GM12875 (cell line): ENCODE measurements at regions not wholly inside any gene's neighbourhood (a gene's known extent, or its start where the extent isn't known, plus 50 kb on each side); places are given as distances from the start of the nearest gene placed in this dataset.

Experiments
- H3K4me3 ChIP-seq: one replicate; pipeline ENCODE4 v1.5.1; 2011; ENCODE audit warnings: low read depth, low read length, control low read depth
- TF ChIP-seq, protein P1 (sequence below): IDR thresholded peaks from 2 replicates; pipeline ENCODE4 v1.5.1; 2011; ENCODE audit warnings: low read depth, mild to moderate bottlenecking, control low read depth, inconsistent platforms, low read length, moderate library complexity, borderline replicate concordance; ENCODE audit not compliant: insufficient read depth

- TF ChIP-seq, protein P1, sequence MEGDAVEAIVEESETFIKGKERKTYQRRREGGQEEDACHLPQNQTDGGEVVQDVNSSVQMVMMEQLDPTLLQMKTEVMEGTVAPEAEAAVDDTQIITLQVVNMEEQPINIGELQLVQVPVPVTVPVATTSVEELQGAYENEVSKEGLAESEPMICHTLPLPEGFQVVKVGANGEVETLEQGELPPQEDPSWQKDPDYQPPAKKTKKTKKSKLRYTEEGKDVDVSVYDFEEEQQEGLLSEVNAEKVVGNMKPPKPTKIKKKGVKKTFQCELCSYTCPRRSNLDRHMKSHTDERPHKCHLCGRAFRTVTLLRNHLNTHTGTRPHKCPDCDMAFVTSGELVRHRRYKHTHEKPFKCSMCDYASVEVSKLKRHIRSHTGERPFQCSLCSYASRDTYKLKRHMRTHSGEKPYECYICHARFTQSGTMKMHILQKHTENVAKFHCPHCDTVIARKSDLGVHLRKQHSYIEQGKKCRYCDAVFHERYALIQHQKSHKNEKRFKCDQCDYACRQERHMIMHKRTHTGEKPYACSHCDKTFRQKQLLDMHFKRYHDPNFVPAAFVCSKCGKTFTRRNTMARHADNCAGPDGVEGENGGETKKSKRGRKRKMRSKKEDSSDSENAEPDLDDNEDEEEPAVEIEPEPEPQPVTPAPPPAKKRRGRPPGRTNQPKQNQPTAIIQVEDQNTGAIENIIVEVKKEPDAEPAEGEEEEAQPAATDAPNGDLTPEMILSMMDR, result no peak
- H3K4me3 ChIP-seq, result no peak overlapping the region
Measured at GRCh38 chr9:82560036-82560435, 502.9 kb downstream of the RASEF start.

- no peak overlapping the region for H3K4me3 ChIP-seq
Measured at GRCh38 chr9:82560457-82560904, 502.5 kb downstream of the RASEF start.

GRCh38 chr9:82563094-82563493, 499.8 kb downstream of the RASEF start:
- TF ChIP-seq, protein P1, result no peak
- no peak overlapping the region for H3K4me3 ChIP-seq

More at GRCh38 chr9:82560457-82560904, 502.5 kb downstream of the RASEF start:
- TF ChIP-seq, protein P1, result no peak

GRCh38 chr9:82563841-82564240, 499.1 kb downstream of the RASEF start:
- TF ChIP-seq, protein P1, result no peak
- no peak overlapping the region for H3K4me3 ChIP-seq

GRCh38 chr9:82565188-82565969, 497.6 kb downstream of the RASEF start:
- H3K4me3 ChIP-seq, result no peak overlapping the region
- TF ChIP-seq, protein P1, result no peak

DNA sequence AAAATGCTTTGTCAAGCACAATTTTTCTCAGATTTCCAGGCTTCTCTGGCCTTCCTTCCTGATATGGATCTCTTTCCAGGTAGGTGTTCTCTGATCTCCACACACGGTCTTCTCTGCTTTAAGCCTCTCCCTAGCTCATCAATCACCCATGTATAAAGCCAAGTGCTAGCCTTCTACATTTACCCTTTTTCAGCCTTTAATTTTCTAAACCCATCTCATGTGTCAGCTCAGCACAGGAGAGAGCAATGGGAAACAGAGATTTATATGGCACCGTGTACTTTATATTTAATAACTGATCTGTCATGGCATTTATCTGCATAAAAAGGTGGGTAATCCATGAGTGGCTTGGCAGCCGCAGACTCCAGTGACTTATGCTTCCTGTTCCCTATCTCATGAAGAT, 495.0 kb downstream of the RASEF start:
- no peak overlapping the region for H3K4me3 ChIP-seq
- TF ChIP-seq, protein P1, result no peak

DNA sequence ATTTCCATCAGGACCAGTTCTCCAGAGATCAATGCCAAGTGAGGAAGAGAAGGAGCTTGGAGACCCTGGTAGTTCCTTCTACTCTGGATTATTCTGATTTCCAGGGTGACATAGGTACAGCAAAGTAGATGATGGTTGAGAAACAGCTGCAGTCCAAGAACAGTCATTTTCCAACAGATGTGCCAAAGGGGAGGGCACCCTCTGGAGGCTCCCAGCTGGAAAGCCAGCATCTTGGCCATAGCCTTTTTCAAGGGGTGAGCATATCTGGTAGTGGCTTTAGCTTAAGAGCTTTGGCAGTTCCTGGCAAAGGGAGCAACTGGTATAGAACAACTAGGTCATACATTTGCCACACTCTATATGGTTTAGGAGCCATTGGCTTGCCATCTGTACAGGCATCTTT, 492.7 kb downstream of the RASEF start:
- TF ChIP-seq, protein P1, result no peak
- no peak overlapping the region for H3K4me3 ChIP-seq
